PC-3 (cell line): ENCODE measurements at regions not wholly inside any gene's neighbourhood (a gene's known extent, or its start where the extent isn't known, plus 50 kb on each side); places are given as distances from the start of the nearest gene placed in this dataset.

Source experiments
- ATAC-seq: fragments of 200-7000 bp; cut with Tn5 transposase; 2 replicates; pipeline ENCODE4 v1.9.1; 2020; ENCODE audit warnings: mild to moderate bottlenecking, moderate library complexity
- BruUV-seq: library from RNA; stranded (reverse); fragments of 400-500 nt; replicated peaks from 2 replicates; lab custom pipeline; 2021; lab: Mats Ljungman, UMichigan
- CTCF ChIA-PET: fragments of 300-600 bp; sonication (Branson Sonifier 250); formaldehyde crosslinking; loops from one replicate; lab custom pipeline; 2022; ENCODE audit warnings: antibody characterized with exemption; lab: Charles Lee
- POLR2A ChIA-PET: fragments of 300-600 bp; sonication (Branson Sonifier 250); formaldehyde crosslinking; loops from one replicate; lab custom pipeline; 2022; ENCODE audit warnings: antibody characterized with exemption; ENCODE audit not compliant: unreplicated experiment; lab: Charles Lee
- DNase-seq: peaks from one replicate; pipeline ENCODE4 v3.0.0-alpha.2; 2015
- H2AFZ ChIP-seq: fragments of 300-600 bp; sonication (generic); 2 replicates; pipeline ENCODE4 v1.6.0; 2016; ENCODE audit warnings: antibody characterized with exemption, low read length
- H3F3A ChIP-seq: fragments of 300-600 bp; sonication (generic); one replicate; pipeline ENCODE4 v1.6.0; 2017; ENCODE audit warnings: antibody characterized with exemption, low read length, control low read depth, mild to moderate bottlenecking; ENCODE audit not compliant: unreplicated experiment
- H3K27ac ChIP-seq: fragments of 300-600 bp; sonication (generic); 2 replicates; pipeline ENCODE4 v1.5.1; 2016; ENCODE audit warnings: mild to moderate bottlenecking, low read length
- H3K27me3 ChIP-seq: fragments of 300-600 bp; sonication (generic); 2 replicates; pipeline ENCODE4 v1.6.1; 2016; ENCODE audit warnings: low read length, mixed read lengths
- H3K36me3 ChIP-seq: fragments of 300-600 bp; sonication (generic); 2 replicates; pipeline ENCODE4 v1.6.1; 2016; ENCODE audit warnings: low read depth, mixed run types, low read length, mixed read lengths
- H3K4me1 ChIP-seq: fragments of 300-600 bp; sonication (generic); 2 replicates; pipeline ENCODE4 v1.5.1; 2016; ENCODE audit warnings: low read length; ENCODE audit not compliant: insufficient read depth
- H3K4me2 ChIP-seq: fragments of 300-600 bp; sonication (generic); 2 replicates; pipeline ENCODE4 v1.6.0; 2016; ENCODE audit warnings: low read length
- H3K4me3 ChIP-seq: fragments of 300-600 bp; sonication (generic); 2 replicates; pipeline ENCODE4 v1.5.1; 2016; ENCODE audit warnings: mild to moderate bottlenecking, low read length, mixed read lengths
- H3K79me2 ChIP-seq: fragments of 300-600 bp; sonication (generic); 2 replicates; pipeline ENCODE4 v1.6.1; 2017; ENCODE audit warnings: low read length, mixed read lengths
- H3K9ac ChIP-seq: fragments of 300-600 bp; sonication (generic); 2 replicates; pipeline ENCODE4 v1.6.0; 2016; ENCODE audit warnings: mild to moderate bottlenecking, low read length
- H3K9me2 ChIP-seq: fragments of 300-600 bp; sonication (generic); replicated peaks from 2 replicates; pipeline ENCODE4 v1.6.1; 2016; ENCODE audit warnings: mixed run types, low read length, mixed read lengths
- H3K9me3 ChIP-seq: fragments of 300-600 bp; sonication (generic); 2 replicates; pipeline ENCODE4 v1.6.1; 2016; ENCODE audit warnings: low read length, mixed read lengths
- H4K20me1 ChIP-seq: fragments of 300-600 bp; sonication (generic); 2 replicates; pipeline ENCODE4 v1.6.1; 2016; ENCODE audit warnings: low read length, mixed read lengths
- CTCF ChIP-seq: fragments of 300-600 bp; sonication (generic); conservative IDR thresholded peaks from 2 replicates; pipeline ENCODE4 v1.5.1; 2017; ENCODE audit warnings: antibody characterized with exemption, low read depth, mild to moderate bottlenecking, low read length
- EZH2 ChIP-seq: fragments of 300-600 bp; sonication (generic); IDR thresholded peaks from one replicate; pipeline ENCODE4 v1.6.1; 2017; ENCODE audit warnings: antibody characterized with exemption, mild to moderate bottlenecking, low read length; ENCODE audit not compliant: unreplicated experiment
- EZH2phosphoT487 ChIP-seq: fragments of 300-600 bp; sonication (generic); IDR thresholded peaks from 2 replicates; pipeline ENCODE4 v1.6.1; 2018; ENCODE audit warnings: mild to moderate bottlenecking, antibody characterized with exemption, low read length, borderline replicate concordance
- intact Hi-C: fragments of 100-400 bp; cut with micrococcal nuclease; formaldehyde crosslinking; loops from 2 replicates; pipeline ENCODE4 v1.9.0; 2023

- ATAC-seq (no peak), DNase-seq (no peak)
- Histone ChIP-seq H3K27ac (no peak overlapping the region), H3K9me3 (no peaks in the 10 kb centered on the region), H3K79me2 (no peaks in the 10 kb centered on the region), H3K9ac (no peak overlapping the region), H3K27me3 (peaks cover 20% of the 10 kb centered on the region), H3F3A (no peaks in the 10 kb centered on the region), H4K20me1 (no peaks in the 10 kb centered on the region), H3K4me3 (no peak overlapping the region), H3K4me1 (no peaks in the 10 kb centered on the region), H3K36me3 (no peaks in the 10 kb centered on the region), H2AFZ (no peak overlapping the region), H3K4me2 (no peak overlapping the region), H3K9me2 (no peaks in the 10 kb centered on the region)
- TF ChIP-seq CTCF (no peak), EZH2phosphoT487 (no peak), EZH2 (no peak)
- no TSS peak for BruUV-seq
- CTCF ChIA-PET, result no interaction called here
- POLR2A ChIA-PET, result no interaction called here
- intact Hi-C loops, result no loop called here
These were observed 78.3 kb downstream of the IRX3 start for GRCh38 chr16:54208237-54208636.

GRCh38 chr16:54207837-54208236 lies 78.8 kb downstream of the IRX3 start:
- Histone ChIP-seq H3K9me2 (no peaks in the 10 kb centered on the region), H3K79me2 (no peaks in the 10 kb centered on the region), H3K4me2 (no peak overlapping the region), H3F3A (no peaks in the 10 kb centered on the region), H3K36me3 (no peaks in the 10 kb centered on the region), H4K20me1 (no peaks in the 10 kb centered on the region), H3K9me3 (no peaks in the 10 kb centered on the region), H3K27ac (no peak overlapping the region), H2AFZ (no peak overlapping the region), H3K27me3 (peaks cover 20% of the 10 kb centered on the region), H3K4me1 (no peaks in the 10 kb centered on the region), H3K4me3 (no peak overlapping the region), H3K9ac (no peak overlapping the region)
- intact Hi-C loops, result no loop called here
- no TSS peak for BruUV-seq
- CTCF ChIA-PET, result no interaction called here
- no peak for DNase-seq
- ATAC-seq, result no peak
- POLR2A ChIA-PET, result no interaction called here
- no peak for TF ChIP-seq CTCF
- TF ChIP-seq EZH2, result no peak
- no peak for TF ChIP-seq EZH2phosphoT487

- POLR2A ChIA-PET, result no interaction called here
These were observed 81.8 kb downstream of the IRX3 start for GRCh38 chr16:54204756-54205155.

More at GRCh38 chr16:54204756-54205155, 81.8 kb downstream of the IRX3 start:
- intact Hi-C loops, result no loop called here
- H3K9me2 ChIP-seq, result no peaks in the 10 kb centered on the region
- H3K9ac ChIP-seq, result no peak overlapping the region
- no peaks in the 10 kb centered on the region for H3K4me1 ChIP-seq
- CTCF ChIA-PET, result no interaction called here
- H3K4me2 ChIP-seq, result no peak overlapping the region
- TF ChIP-seq EZH2 (no peak), CTCF (no peak), EZH2phosphoT487 (no peak)
- no peak for DNase-seq
- H3K36me3 ChIP-seq, result no peaks in the 10 kb centered on the region
- no peaks in the 10 kb centered on the region for H3K79me2 ChIP-seq
- H3K27me3 ChIP-seq, result peaks cover 17% of the 10 kb centered on the region
- no peaks in the 10 kb centered on the region for H3K9me3 ChIP-seq
- H3F3A ChIP-seq, result no peaks in the 10 kb centered on the region
- H3K4me3 ChIP-seq, result no peak overlapping the region
- H2AFZ ChIP-seq, result no peak overlapping the region
- ATAC-seq, result no peak
- no peaks in the 10 kb centered on the region for H4K20me1 ChIP-seq
- H3K27ac ChIP-seq, result no peak overlapping the region
- BruUV-seq, result no TSS peak
